ENCODE measurements at regions not wholly inside any gene's neighbourhood (a gene's known extent, or its start where the extent isn't known, plus 50 kb on each side); places are given as distances from the start of the nearest gene placed in this dataset.

DNA sequence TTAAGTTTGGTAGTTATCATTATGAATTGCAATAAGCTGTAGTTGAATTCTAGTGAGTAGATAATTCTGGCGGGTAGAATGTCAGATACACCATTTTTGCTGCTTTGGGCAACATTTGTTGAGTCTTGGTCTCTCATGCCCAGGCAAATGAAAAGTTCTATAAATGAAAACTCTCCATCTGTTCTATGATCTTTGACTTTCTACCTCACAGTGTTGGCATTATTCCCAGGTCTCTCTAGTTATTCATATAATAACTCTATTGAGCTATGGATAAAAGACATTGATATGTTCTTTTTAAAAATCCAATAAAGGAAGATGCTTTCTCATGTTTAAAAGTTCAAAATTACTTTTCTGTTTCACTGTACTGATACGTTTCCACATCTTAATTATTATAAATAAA is 415.3 kb upstream of the SEMA3D start:
- no peak for DNase-seq (ENCODE audit: extremely low read depth, low read depth)

- DNase-seq (ENCODE audit: extremely low read depth, low read depth) = no peak
Measured at GRCh38 chr7:85600395-85600794, 413.5 kb upstream of the SEMA3D start.

DNA sequence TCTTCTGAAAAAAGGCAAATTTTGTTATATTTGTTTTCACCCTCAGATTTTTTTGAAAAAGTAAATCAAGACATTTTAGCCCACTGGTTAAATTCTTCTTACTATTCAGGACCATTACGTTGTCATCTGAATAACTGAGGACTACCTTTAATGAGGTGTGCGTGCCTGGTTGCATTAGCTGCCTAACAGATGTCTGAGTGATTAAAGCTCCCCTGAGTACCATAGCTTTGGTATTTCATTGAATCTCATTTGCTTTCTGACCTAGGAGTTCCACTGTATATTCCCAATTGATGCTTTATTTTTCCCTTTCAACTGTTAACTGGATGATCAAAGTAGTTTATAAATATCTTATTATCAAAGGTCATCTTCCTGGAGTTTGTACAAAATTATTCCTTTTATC is 410.0 kb upstream of the SEMA3D start:
- no peak for DNase-seq (ENCODE audit: extremely low read depth, low read depth)

DNA sequence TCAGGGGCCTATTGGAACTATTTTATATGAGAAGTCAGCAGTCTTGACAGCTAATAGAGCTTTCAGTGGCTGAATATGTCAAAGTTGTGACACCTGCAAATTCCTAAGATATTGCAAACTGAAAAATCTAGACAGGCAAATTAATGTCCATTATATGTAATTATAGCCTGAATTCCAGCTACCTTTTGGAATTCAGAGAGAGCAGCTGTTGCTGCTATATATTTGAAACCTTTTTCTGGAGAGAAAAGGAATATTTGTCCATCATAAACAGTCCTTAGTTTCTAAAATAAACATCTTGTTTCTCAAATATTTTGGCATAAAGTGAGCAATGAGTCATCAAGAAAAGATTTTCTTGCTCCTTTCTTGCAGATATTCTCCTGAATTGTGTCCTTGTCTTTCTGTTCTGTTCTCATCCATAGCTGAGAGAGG is 408.9 kb upstream of the SEMA3D start:
- no peak for DNase-seq (ENCODE audit: extremely low read depth, low read depth)

DNA sequence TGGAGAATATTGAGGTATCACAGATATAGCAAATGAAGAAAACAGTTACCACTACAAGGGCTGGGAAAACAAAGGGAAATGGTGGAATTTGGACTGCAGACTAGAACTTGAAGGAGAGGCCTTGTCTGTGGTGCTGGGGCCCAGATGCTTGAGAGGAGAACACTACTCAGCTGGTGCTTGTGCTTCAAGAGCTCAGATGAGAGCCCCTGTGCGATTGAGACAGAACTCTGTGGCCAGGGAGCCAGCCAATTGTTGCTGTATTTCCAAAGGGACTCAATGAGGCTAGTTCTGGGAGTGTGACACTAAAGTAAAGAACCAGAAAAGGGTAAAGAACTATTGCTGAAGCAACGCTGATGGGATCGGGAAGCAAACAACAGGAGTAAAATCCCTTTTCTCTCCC is 406.5 kb upstream of the SEMA3D start:
- no peak for DNase-seq (ENCODE audit: extremely low read depth, low read depth)

GRCh38 chr7:85587785-85588184 is 400.9 kb upstream of the SEMA3D start:
- DNase-seq (ENCODE audit: extremely low read depth, low read depth) = no peak

DNA sequence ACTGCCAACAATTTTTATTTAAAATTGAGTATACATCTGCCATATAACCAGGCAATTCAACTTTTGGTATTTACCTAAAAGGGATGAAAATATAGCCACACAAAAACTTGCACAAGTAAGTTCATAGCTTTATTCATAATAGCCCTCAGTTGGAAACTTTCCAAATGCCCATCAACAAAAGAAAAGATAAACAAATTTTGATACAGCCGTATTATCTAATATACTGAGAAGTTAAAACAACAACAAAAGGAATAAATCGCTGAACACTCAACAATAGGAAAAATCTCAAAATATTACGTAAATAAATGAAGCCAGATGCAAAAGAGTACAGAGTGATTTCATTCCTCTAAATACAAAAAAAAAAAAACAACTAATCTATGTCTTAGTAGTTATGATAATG is 399.2 kb upstream of the SEMA3D start:
- no peak for DNase-seq (ENCODE audit: extremely low read depth, low read depth)

DNA sequence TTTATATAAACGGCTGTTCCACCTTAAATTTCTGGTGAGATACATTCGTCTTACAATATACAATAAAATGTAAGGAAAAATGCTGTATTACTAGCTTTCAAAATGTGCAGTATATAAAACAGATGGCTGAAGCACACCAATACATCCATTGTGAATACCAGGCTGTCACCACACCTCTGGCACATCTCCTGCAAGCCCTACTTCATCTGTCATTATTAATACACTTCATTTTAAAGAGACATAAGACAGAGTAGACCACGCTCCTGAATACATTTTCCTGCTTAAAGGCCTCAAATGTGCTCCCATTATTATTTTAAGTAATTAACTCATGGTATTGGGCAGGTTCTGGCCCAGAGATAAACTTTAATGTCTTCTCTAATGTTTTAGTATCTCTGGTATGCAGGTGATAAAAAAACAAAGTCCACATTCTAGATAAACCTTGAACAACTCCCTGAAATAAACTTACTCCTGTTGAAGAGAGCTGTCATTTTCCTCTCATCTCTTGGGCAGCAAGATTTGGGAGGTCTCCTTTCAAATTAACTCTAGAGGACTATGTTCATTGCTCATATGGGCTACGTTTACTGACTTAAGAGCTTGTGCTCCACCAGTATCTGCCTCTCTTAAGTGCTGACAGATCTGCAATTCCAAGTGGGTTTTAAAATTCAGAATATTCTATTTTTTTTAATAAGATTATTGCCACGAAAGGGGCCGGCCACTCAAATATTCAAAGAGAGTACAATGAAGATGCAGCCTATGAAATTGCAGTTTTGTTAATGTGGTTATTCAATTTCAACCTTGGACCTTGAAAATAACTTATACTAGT is 396.5 kb upstream of the SEMA3D start:
- no peak for DNase-seq (ENCODE audit: extremely low read depth, low read depth)

DNA sequence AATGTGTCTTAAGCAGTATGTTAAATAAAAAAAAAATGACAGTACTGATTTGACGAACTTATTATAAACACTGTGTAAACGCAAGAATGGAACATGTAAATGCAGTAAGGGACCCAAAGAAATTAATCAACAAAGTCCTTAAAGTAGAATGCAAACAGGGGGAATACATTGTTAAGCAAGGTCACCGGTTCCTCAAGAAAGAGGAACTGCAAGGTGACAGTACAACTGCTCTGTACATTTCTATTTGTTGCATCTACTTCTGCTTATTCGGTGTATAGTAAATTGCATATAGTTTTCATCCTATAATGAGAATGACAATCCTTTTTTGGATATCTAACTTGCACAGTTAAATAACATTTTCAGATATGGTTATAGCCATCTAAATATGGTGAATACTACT is 387.0 kb upstream of the SEMA3D start:
- no peak for DNase-seq (ENCODE audit: extremely low read depth, low read depth)

DNA sequence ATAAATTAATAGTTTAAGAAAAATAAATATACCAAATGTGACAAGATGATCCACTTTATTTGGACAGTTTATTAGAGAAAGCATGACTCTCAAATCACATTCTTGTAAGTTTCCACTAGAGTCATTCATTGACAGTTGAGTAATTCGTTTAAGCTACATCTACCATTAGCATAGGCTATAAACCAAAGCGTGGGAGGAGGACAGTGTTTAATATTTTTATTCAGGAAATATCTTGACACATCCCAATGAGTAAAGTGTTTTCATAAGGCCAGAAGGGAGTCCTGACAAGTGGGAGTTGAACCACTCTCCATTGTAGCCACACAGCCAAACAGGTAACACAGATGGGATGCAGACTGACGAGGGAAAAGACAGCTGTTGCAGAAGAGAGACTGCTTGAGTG is 386.5 kb upstream of the SEMA3D start:
- no peak for DNase-seq (ENCODE audit: extremely low read depth, low read depth)

GRCh38 chr7:85570898-85571297 is 384.0 kb upstream of the SEMA3D start:
- no peak for DNase-seq (ENCODE audit: extremely low read depth, low read depth)

DNA sequence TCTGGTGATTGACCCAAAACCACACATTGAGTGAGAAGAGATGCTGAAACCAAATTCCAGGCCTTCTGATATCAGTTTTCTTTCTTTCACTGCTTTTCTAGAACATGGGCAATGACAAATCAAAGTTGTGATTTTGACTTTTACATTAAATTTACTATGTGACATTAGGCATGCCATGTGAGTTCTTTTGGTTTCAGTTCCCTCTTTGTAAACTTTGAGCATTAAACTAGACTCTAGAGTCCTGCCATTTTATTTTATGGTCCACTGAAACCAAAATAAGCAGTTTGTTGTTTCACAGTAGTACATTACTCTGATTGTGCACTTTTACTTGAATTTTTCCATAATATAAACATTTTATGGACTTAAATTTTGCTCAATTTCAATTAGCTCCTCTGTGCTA is 381.1 kb upstream of the SEMA3D start:
- DNase-seq (ENCODE audit: extremely low read depth, low read depth) = no peak

DNA sequence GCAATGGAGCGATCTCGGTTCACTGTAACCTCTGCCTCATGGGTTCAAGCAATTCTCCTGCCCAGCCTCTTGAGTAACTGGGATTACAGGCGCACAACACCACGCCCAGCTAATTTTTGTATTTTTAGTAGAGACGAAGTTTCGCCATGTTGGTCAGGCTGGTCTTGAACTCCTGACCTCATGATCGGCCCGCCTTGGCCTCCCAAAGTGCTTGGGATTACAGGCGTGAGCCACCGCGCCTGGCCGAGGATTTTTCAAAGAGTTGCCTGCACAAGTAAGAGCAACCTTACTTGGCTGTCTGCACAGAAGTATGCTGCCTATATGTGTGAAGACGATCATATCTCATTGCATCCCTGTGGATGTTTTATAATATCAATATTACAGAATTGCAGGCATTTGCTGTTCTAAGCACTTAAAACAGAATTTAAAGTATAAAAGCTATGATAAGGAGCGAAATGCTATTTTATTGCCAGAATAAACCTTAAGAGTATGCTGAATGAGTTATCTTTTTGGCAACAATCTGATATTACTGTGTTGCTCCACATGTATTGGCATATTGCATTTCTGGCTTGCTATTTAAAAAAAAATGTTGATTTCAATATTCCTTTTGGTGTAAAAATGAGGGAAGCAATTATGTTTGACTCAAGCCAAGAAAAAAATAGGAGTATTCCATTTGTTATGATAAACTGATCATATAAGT is 379.4 kb upstream of the SEMA3D start:
- no peak for DNase-seq (ENCODE audit: extremely low read depth, low read depth)

- DNase-seq (ENCODE audit: extremely low read depth, low read depth) = no peak
Measured at GRCh38 chr7:85565276-85565675, 378.4 kb upstream of the SEMA3D start.

- DNase-seq (ENCODE audit: extremely low read depth, low read depth) = no peak
Measured at GRCh38 chr7:85564861-85565260, 378.0 kb upstream of the SEMA3D start.

DNA sequence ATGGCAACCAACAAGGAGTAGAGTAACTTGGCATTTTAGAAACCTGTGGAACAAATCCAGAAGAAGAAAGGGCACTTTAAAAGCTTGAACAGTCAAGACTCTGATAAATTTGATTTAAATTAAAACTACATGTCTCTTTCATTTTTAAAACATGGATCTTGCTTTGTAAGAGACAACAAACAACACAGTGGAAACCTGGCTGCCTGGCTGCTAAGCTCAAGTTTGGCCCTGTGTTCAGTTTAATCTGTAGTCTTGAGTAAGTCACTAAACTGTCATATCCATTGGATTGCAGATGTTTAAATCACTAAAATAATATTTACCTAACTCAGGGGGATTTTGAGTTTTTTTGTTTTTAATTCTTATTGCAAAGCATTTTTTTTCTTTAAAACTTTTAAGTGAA is 374.9 kb upstream of the SEMA3D start:
- DNase-seq (ENCODE audit: extremely low read depth, low read depth) = no peak

DNA sequence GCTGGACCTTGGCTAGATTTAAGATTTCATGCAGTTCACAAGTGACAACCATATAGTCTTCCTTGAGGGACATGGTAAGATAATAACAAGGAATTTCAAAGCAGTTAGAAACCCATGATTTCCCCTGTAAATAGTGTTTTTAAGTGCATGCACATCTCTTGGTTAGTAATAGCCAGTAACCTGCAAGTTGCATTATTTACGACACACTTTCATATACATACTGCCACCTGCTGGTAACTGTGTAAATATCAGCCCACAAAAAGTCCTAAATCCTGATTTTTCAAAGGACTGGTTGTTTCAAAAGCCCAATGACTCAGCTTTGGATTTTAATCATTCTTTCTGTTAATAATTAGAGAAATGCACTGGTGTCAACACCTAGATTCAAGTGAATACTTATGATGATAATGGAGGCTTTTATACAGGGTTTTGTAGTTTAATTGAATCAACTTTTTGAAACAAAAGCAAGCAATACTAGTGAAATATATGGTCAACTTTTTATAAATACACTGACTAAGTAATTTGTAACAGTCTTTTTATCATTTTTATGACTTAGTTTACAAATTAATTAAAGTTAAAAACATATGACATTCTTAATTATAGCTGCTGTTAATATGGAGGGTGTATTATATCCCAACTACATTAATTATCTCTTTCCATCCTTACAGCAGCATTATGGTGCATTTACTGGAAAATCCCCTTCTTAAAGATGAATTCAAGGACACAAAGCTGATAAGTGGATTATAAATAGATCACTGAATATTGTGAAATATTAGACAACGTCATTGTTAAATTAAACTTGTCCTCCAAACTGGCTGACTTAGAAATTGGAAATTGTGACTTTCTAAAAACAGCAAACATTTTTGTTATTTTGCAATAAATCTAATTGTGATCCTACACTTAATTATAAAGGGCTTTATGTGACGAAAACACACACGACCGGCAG is 367.7 kb upstream of the SEMA3D start:
- peak; percentile 54 for DNase-seq (ENCODE audit: extremely low read depth, low read depth)

DNA sequence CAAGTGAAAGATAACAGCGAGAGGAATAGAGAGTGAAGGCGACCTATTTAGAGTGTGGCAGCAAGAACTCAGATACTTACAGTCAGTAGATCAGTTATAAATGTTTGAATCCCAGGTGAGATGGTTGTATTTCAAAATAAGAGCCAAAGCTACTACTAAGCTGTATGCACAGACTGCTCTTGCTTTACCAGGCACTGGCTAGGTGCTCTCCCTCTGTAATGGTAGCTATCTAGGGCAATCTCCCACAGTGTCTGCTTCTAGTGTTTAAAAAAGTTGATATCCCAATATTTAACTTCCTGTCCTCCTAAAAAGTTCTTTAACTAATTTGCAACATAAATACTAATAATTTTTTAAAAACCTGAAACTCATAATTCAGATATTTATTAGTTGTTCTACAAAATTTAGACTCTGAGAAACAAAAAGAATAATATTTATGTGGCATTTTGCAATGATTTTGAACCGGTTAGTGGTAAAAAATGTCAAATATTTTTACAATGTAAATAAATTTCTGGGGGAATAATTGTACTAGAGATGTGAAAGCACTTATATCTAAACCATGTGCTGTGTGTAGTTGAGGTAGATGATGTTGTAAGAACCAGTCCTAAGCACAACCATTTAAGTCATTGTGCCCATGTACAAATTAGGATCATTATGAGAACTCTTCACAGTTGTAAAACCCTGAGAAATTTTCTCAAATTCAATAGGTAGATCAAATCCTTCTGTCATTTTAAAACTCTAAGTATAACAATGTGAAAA is 349.3 kb upstream of the SEMA3D start:
- DNase-seq (ENCODE audit: extremely low read depth, low read depth) = no peak

DNA sequence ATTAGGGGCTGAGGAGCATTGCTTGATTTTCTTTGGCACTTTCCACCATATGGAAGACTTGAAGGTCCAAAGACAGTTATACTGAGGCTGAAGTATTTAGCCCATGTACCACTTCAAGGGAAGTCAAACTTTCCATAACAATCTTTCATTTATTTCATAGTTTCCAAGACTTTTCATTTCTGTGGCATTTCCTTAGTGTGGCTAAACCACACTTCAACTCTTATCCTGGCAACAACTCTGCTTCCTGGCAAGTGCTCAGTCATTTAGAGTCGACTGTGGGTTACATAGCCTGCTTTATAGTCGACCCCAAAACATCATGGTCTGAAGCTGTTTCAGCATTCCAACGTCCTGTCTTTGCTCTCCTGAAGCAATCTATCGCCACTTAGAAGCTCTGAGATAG is 343.0 kb upstream of the SEMA3D start:
- no peak for DNase-seq (ENCODE audit: extremely low read depth, low read depth)

- DNase-seq (ENCODE audit: extremely low read depth, low read depth) = no peak
Measured at GRCh38 chr7:85529201-85529600, 342.3 kb upstream of the SEMA3D start.

- DNase-seq (ENCODE audit: extremely low read depth, low read depth) = no peak
Measured at GRCh38 chr7:85528581-85528980, 341.7 kb upstream of the SEMA3D start.

All from NCI-H460 (cell line).